C4-2B (cell line): ENCODE measurements at regions not wholly inside any gene's neighbourhood (a gene's known extent, or its start where the extent isn't known, plus 50 kb on each side); places are given as distances from the start of the nearest gene placed in this dataset.

Source experiments
- CTCF ChIP-seq: fragments of 450-650 bp; conservative IDR thresholded peaks from 2 replicates; pipeline ENCODE4 v1.5.1; 2017; ENCODE audit warnings: mild to moderate bottlenecking
- ZFX ChIP-seq: fragments of 450-650 bp; IDR thresholded peaks from 2 replicates; pipeline ENCODE4 v1.6.1; 2017

GRCh38 chr7:155402941-155403340 lies 55.0 kb upstream of the EN2 start:
- no peak for TF ChIP-seq CTCF
- no peak for TF ChIP-seq ZFX
